ENCODE measurements at regions not wholly inside any gene's neighbourhood (a gene's known extent, or its start where the extent isn't known, plus 50 kb on each side); places are given as distances from the start of the nearest gene placed in this dataset.
A peak's percentile ranks its signal among the peaks of the same experiment; 100 is the strongest.

DNA sequence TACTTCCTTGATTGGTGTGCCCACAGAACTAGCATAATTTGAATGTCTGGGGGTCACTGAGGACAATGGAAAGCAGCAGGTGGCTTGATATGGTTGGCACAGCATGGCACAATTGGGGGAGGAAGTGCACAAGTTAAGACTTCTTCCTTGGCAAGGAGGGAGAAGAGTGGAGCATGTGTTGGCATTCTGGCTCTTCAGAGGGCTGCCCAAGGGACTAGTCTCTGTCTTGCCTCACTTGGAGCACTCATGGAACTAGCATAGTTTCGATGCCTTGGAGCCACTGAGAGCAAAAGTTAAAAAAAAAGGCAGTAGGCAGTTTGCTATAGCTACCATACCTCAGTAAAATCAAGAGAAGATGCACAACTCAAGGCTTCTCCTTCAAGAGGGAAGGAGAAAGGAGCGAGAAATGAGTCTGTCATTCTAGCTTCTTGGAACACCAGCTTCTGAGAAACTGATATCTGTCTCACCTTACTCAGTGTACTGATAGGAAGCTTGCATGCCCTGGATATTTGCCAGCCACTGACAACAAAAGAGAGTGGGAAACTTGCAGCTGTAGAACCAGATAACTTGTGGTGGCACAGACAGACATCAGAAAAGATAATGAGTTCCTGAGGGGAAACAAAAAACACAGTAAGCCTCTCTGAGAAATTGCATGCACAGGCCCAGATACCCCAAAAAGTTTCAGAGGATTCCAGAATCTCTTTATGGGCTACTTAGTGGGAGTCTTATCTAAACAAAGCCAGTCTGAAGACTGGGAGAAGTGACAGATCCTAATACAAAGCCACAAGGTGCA lies 207.5 kb upstream of the SAMSN1 start (continued):
- 0 out of 2 replicates have a peak, but pooled peaks have one; percentile 75 for TF ChIP-seq ARID3B (CRISPR knock-in tag; IDR thresholded peaks at IDR 0.05; ENCODE audit: borderline replicate concordance)
- TF ChIP-seq, protein P1, sequence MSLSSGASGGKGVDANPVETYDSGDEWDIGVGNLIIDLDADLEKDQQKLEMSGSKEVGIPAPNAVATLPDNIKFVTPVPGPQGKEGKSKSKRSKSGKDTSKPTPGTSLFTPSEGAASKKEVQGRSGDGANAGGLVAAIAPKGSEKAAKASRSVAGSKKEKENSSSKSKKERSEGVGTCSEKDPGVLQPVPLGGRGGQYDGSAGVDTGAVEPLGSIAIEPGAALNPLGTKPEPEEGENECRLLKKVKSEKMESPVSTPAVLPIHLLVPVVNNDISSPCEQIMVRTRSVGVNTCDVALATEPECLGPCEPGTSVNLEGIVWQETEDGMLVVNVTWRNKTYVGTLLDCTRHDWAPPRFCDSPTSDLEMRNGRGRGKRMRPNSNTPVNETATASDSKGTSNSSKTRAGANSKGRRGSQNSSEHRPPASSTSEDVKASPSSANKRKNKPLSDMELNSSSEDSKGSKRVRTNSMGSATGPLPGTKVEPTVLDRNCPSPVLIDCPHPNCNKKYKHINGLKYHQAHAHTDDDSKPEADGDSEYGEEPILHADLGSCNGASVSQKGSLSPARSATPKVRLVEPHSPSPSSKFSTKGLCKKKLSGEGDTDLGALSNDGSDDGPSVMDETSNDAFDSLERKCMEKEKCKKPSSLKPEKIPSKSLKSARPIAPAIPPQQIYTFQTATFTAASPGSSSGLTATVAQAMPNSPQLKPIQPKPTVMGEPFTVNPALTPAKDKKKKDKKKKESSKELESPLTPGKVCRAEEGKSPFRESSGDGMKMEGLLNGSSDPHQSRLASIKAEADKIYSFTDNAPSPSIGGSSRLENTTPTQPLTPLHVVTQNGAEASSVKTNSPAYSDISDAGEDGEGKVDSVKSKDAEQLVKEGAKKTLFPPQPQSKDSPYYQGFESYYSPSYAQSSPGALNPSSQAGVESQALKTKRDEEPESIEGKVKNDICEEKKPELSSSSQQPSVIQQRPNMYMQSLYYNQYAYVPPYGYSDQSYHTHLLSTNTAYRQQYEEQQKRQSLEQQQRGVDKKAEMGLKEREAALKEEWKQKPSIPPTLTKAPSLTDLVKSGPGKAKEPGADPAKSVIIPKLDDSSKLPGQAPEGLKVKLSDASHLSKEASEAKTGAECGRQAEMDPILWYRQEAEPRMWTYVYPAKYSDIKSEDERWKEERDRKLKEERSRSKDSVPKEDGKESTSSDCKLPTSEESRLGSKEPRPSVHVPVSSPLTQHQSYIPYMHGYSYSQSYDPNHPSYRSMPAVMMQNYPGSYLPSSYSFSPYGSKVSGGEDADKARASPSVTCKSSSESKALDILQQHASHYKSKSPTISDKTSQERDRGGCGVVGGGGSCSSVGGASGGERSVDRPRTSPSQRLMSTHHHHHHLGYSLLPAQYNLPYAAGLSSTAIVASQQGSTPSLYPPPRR (CRISPR knock-in tag; IDR thresholded peaks at IDR 0.05; ENCODE audit: borderline replicate concordance) = no peak
- TF ChIP-seq STAG1 (CRISPR knock-in tag; IDR thresholded peaks at IDR 0.05; ENCODE audit: borderline replicate concordance) = no peak
- TF ChIP-seq MCM2 (IDR thresholded peaks at IDR 0.05; ENCODE audit: low read depth) = no peak
- no peak for TF ChIP-seq ZNF695 (CRISPR knock-in tag; IDR thresholded peaks at IDR 0.05)
- no peak for TF ChIP-seq TSHZ1 (CRISPR knock-in tag; IDR thresholded peaks at IDR 0.05)
- TF ChIP-seq PHB (CRISPR knock-in tag; IDR thresholded peaks at IDR 0.05) = no peak
- TF ChIP-seq MYNN (IDR thresholded peaks at IDR 0.05) = peak; percentile 95
- TF ChIP-seq MYNN (CRISPR knock-in tag; IDR thresholded peaks at IDR 0.05) = no peak
- no peak for TF ChIP-seq NR2C1 (IDR thresholded peaks at IDR 0.05)
- TF ChIP-seq NR2C1 (tag; IDR thresholded peaks at IDR 0.05) = 0 out of 2 replicates have a peak, but pooled peaks have one; percentile 49
- TF ChIP-seq RHOXF2B (CRISPR knock-in tag; conservative IDR thresholded peaks at IDR 0.05) = no peak
- TF ChIP-seq ILK (tag; IDR thresholded peaks at IDR 0.05; ENCODE audit: borderline replicate concordance, low read depth) = 0 out of 2 replicates have a peak, but pooled peaks have one; percentile 31
- no peak; the same call in 1 of the 2 replicates for TF ChIP-seq ZBTB17 (CRISPR knock-in tag; IDR thresholded peaks at IDR 0.05)
- TF ChIP-seq TEAD2 (tag; IDR thresholded peaks at IDR 0.05) = no peak
- TF ChIP-seq DACH1 (IDR thresholded peaks at IDR 0.05; ENCODE audit: partially characterized antibody) = peak; percentile 93
- peak; percentile 84 for TF ChIP-seq TAF9B (IDR thresholded peaks at IDR 0.05; ENCODE audit: partially characterized antibody)
- no peak for TF ChIP-seq ZNF12 (CRISPR knock-in tag; IDR thresholded peaks at IDR 0.05)
- TF ChIP-seq POLR3G (IDR thresholded peaks at IDR 0.05; ENCODE audit: extremely low read depth, insufficient read length, insufficient replicate concordance) = no peak
- peak; percentile 92; the same call in 1 of the 2 replicates for TF ChIP-seq ZBED1 (IDR thresholded peaks at IDR 0.05)

All from K562 (cell line).